ENCODE measurements at regions not wholly inside any gene's neighbourhood (a gene's known extent, or its start where the extent isn't known, plus 50 kb on each side); places are given as distances from the start of the nearest gene placed in this dataset.

- TF ChIP-seq CTCF (conservative IDR thresholded peaks at IDR 0.05): no peak
- TF ChIP-seq ZFX (IDR thresholded peaks at IDR 0.05): no peak
Observed at GRCh38 chr7:142542942-142543341, 206.3 kb upstream of the PRSS1 start.
